ENCODE measurements at regions not wholly inside any gene's neighbourhood (a gene's known extent, or its start where the extent isn't known, plus 50 kb on each side); places are given as distances from the start of the nearest gene placed in this dataset.

DNA sequence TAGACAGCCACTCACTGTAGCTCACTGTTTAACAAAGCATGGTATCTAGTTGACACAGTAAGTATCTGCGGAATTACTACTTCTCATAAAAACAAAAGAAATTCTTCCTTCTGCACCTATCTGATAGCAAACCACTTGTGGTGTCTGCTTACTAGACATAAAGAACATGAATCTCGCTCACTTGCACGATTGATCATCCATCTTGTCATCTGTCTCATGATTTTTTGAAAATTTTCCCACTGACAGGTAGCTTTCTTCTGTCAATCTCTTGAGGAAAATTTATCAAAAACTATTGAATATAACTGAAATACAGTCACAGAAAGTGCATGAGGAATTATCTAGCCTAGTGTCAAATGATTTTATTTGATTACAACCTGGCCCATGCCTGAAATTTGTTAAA lies 291.6 kb upstream of the ANO3 start:
- DNase-seq, result no peak
- ATAC-seq, result no peak

- no peak for DNase-seq
- ATAC-seq, result no peak
These were observed 289.8 kb upstream of the ANO3 start for GRCh38 chr11:26042113-26042512.

GRCh38 chr11:26043665-26044064 lies 288.3 kb upstream of the ANO3 start:
- DNase-seq (no peak), ATAC-seq (no peak)

DNA sequence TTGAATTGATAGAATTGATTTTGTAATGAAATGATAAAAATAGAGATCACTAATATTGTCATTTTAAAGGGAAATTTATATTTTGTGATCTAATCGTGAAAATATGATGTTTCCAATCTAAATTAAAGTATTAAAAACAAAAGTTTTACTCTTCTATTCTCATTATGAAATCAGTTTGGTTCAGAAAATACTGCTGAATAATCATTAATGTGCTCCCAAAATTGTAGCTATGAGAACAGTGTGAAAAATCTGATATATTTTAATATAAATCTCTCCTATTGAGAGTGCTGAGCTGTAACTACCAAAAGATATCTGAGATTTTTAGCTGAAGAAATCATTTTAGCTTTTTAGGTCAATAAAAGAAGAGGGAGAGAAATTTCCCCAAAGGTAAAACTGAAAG lies 287.5 kb upstream of the ANO3 start:
- DNase-seq, result no peak
- ATAC-seq, result no peak

GRCh38 chr11:26045082-26045481 lies 286.8 kb upstream of the ANO3 start:
- no peak for DNase-seq
- no peak for ATAC-seq

- DNase-seq (no peak), ATAC-seq (no peak)
These were observed 283.7 kb upstream of the ANO3 start for GRCh38 chr11:26048271-26048670.

- ATAC-seq (no peak), DNase-seq (no peak)
These were observed 278.0 kb upstream of the ANO3 start for GRCh38 chr11:26053966-26054365.

DNA sequence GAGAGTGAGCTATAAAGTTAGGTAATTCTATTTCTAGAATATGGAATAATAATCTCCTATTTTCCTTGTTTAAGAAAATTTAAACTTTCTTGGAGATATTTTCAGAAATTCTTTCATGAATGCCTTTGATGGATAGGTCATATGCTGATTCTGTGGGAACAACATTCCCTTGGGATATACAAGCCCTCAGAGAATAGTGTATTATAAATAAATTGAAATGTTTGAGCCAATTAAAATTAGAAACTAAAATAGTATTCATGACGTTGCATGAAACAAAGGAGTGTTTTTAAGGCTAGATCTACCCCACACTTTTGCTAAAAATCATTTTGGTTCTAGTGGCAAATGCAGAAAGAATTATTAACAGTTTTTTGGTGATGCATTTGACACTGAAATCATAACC lies 269.3 kb upstream of the ANO3 start:
- DNase-seq (no peak), ATAC-seq (no peak)

GRCh38 chr11:26063915-26064314 lies 268.0 kb upstream of the ANO3 start:
- no peak for DNase-seq
- no peak for ATAC-seq

GRCh38 chr11:26065944-26066343 lies 266.0 kb upstream of the ANO3 start:
- no peak for DNase-seq
- ATAC-seq, result no peak

DNA sequence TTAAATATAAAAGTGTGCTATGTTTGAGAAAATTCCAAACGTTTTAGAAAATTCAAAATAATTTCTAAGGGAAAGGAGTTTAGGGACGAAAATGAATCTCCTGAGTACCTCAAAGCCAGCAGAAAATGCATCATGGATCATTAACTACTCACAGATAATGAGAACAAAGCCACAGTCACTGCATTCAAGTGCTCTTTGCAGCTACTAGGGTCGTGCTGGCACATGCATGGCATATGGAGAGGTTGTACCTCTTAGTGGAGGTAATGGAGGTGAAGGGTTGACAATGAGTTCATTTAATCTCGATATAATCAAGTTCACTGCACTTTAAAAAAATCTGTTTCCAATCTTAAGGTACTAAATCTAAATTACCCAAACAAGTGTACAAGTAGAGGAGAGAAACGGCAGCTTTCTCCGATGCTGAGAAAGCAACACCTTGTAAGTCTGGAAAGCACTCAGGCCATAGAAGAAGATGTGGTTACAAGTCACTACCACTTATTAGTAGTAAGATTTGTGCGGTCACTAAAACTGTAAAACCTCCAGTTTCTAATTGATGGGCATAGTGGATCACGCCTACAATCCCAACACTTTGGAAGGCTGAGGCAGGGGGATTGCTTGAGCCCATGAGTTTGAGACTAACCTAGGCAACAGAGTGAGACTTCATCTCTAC lies 261.1 kb upstream of the ANO3 start:
- ATAC-seq (no peak), DNase-seq (no peak)

DNA sequence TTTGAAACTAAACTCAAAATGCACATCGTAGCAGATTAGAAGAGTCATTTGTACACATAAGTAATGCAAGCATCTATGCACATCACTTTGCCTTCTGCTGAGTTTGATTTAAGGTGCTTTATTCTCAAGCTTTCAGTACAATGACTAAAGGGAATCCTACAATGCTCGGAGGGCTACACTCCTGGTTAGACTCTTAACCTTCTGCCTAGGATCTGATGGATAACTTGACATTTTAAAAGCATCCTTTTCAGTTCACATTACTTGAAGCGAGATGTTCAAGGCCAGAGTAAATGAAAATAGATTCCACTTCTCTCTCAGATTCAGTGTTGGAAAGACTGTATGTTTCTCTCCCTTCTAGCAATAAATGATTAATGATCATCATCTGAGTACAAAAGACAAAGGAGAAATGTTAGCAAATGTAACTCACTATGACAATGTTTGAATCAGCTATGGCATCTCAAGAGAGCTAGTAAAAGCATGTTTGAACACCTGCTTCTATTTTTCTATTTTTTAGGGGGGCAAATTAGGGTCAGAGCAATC lies 259.2 kb upstream of the ANO3 start:
- DNase-seq (no peak), ATAC-seq (no peak)

DNA sequence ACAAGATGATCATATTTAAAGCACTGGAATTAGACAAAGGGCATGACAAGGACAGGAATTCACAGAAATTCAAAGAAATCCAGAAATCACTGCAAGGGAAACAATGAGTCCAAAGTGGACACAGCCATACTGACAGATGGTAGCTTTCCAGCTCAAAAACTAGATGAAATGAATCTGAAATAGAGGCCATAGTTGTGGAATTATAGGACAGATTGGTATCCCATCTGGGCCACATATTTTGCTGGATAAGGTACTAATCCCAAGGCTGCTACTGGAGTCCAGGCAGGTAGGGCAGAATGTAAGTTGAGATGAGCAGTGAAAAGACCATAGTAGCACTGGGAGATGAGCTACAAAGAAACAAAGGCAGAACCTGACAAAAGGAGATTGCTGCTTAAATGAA lies 258.3 kb upstream of the ANO3 start:
- ATAC-seq (no peak), DNase-seq (no peak)

DNA sequence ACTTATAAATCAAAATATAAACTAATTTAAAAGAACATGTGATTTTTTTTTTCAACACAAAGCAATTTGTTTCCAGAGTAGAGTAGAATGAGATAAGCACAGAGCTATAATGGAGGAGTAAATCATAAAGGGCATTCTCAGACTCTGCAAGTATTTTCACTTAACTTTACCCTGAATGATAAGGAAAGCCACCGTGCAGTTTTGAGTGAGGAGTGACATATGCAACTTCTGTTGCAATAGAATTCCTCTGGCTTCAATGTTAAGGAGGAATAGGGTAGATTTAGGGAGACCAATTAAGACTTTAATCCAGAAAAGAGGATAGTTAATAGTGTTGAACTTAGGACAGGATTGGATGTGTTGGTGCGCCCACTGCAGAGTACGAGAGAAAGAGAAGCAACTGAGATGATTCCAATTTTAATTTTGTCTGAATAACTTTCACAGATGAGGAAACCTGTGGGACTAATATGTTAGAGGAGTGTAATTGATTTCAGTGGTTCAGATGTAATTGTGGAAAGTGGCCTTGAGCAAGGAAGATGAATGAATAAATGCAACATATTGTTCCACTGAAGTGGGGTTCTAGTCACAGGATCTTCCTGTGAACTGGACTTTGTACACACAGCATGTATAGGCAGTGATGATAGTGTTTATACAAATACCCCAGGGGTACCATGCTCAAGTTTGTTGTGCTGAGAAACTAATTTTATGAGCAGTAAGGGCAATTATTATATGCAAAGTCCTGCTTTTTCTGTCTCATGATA lies 255.5 kb upstream of the ANO3 start:
- ATAC-seq, result no peak

GRCh38 chr11:26078231-26078821 lies 253.6 kb upstream of the ANO3 start:
- ATAC-seq (no peak), DNase-seq (no peak)

More for the DNA sequence above, 255.5 kb upstream of the ANO3 start:
- DNase-seq, result no peak

DNA sequence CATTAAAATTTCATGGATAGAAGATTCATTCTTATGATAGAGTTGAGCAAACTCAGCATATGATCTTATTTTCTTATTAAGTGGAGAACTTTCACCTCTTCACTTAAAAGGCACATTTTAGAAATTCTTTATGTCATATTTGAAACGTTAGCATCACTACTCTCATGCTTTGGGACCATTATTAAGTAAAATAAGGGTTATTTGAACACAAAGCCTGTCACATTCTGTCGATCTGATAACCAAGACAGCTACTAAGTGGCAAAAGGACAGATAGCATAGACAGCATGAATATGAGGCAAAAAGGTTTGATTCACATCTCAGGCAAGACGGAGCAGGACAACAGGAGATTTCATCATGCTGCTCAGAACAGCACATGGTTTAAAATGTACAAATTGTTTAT lies 247.6 kb upstream of the ANO3 start:
- DNase-seq (no peak), ATAC-seq (no peak)

DNA sequence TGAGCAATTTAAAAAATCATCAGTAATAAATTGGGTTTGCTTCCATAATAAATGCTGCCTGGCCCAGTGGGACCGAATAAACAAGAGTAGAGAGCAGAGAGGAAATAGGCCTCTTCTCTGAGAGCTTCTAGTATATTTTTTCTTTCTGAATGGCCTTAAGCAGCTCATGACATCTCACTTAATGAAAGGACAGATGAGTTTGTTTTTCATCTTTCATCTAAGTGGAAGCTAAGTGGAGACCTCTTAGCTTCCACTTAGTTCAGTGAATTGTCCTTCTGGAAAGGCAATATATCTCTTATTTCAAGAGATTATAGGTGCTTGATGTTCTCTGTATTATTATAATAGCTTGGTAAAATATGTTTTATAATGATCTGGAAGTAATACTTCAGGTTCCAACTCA lies 245.9 kb upstream of the ANO3 start:
- no peak for DNase-seq
- ATAC-seq, result no peak

DNA sequence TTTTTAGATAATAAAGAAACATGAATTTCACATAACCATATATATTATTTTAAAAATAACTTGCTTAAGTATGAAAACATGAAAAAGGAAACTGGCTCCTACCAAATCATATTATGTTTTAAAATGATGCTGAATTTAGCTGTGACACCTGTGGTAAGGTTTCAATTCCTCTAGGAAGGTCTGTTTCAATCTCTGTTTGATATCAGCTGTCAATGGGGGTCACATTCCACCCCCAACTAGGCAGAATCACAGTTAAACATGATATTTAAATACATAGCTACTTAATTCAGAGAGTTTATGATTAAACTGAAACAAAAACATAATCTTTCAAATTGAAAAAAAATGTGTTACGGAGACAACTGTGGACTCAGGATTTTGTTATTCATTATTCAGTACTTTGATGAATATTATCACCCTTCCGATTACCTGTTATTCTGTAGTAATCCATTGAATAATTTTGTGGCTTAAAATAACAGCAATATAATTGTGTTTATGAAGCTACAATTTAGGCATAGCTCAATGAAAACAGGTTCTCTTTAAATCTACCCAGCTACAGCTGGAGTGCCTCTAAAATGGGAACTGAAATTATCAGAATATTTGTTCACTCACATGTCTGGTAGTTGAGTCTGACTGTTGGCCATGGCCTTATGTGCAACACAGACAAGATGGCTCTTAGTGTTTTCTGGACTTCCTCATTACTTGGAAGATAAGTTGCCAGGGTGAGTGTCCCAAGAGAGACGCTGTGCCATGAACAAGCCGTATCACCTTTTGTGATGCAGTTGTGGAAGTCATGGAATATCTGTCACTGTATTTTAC lies 244.6 kb upstream of the ANO3 start:
- ATAC-seq (no peak), DNase-seq (no peak)

DNA sequence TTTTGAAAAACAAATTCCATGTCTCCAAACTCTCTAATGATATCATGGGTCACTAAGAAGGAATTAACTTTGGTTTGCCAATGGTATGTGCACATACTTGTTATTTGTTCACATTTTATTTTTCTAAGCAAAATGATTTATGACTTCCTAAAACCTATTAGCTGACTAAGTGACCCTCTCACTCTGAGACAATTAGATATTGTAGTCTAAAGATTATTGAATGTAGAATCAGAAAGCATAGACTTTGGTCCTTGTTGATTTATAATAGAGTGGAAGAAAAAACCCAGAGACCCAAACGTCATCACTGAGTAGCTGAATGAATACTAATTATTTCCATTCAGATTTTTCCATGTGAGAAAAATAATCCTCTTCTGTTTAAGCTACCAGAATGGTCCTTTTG lies 243.5 kb upstream of the ANO3 start:
- DNase-seq (no peak), ATAC-seq (no peak)

DNA sequence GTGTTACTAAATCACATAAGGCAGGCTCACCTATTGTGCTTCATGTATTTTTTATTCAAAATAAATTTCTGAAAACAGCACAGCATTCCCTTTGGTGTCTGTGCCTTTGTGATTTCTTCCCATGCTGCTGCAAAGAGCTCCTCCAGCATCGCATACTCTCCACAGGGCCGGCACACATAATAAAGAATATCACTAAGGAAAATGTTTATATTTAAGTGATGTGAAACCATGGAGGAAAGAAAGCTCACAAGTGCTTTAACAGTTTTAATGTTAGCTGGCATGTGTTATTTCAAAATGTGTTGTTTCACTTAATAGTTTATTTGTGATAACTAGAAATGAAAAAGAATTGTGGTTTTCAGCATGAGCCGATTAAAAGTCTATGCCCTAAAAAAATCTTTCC lies 241.3 kb upstream of the ANO3 start:
- DNase-seq (no peak), ATAC-seq (no peak)

DNA sequence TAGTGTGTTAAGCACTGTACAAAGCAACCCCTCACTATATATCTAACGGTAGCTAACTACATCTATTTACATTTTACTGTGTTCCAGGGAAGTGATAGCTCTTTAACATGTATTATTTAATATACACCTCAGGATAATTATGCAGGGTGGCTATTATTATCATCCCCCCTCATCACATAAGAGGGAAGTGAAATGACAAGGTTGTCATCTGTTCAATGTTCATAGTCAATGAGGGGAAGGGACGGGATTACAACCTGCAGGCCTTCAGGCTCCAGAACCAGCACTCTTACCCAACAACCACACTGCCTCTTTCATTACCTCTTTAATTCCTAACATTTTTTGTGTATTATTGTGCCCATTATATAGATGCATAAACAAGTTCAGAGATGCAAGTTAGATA lies 238.7 kb upstream of the ANO3 start:
- no peak for DNase-seq
- ATAC-seq, result no peak

GRCh38 chr11:26095340-26095739 lies 236.6 kb upstream of the ANO3 start:
- ATAC-seq (no peak), DNase-seq (no peak)

DNA sequence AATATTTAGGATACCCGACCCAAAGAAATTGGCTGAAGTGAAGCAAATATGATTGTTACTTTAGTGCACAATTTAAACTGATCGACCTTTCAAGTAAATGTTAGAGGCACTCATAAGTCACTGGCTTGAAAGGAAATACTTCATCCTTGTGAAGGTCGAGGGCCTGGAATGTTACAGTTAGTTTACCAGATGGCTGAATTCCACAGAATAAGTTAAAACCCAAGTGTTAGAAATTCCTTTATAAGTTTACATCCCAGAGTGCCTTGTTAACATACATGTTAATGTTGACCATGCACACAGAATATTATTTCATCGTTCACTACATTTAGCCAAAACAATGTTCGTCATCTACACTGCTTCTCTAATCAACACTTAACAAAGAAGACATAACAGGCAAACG lies 235.5 kb upstream of the ANO3 start:
- ATAC-seq (no peak), DNase-seq (no peak)
